ENCODE measurements at regions not wholly inside any gene's neighbourhood (a gene's known extent, or its start where the extent isn't known, plus 50 kb on each side); places are given as distances from the start of the nearest gene placed in this dataset.

GRCh38 chr14:58724702-58725101, 86.9 kb downstream of the DACT1 start:
- Histone ChIP-seq H3K36me3 (no peaks in the 10 kb centered on the region), H3K4me3 (no peak overlapping the region), H3K27ac (no peak overlapping the region), H3K9me3 (no peaks in the 10 kb centered on the region), H3K27me3 (replicated peaks; ENCODE audit: insufficient read depth) (no peaks in the 10 kb centered on the region), H3K4me1 (replicated peaks) (no peaks in the 10 kb centered on the region)
- intact Hi-C loops (cut with DNase I), result no loop called here
- DNase-seq (ENCODE audit: low spot score), result no peak
- TF ChIP-seq POLR2AphosphoS5 (IDR thresholded peaks at IDR 0.05) (no peak), CTCF (IDR thresholded peaks at IDR 0.05) (no peak), POLR2A (IDR thresholded peaks at IDR 0.05) (no peak)
- 75% methylated on average over 1 of the region's 1 CpG for WGBS

- Histone ChIP-seq H3K4me1 (replicated peaks) (no peaks in the 10 kb centered on the region), H3K36me3 (no peaks in the 10 kb centered on the region), H3K9me3 (no peaks in the 10 kb centered on the region), H3K27ac (no peak overlapping the region), H3K27me3 (replicated peaks; ENCODE audit: insufficient read depth) (no peaks in the 10 kb centered on the region), H3K4me3 (no peak overlapping the region)
- TF ChIP-seq POLR2AphosphoS5 (IDR thresholded peaks at IDR 0.05), result no peak
- TF ChIP-seq POLR2A (IDR thresholded peaks at IDR 0.05), result no peak
- no peak for TF ChIP-seq CTCF (IDR thresholded peaks at IDR 0.05)
- intact Hi-C loops (cut with DNase I), result no loop called here
- no peak for DNase-seq (ENCODE audit: low spot score)
Measured at GRCh38 chr14:58725226-58725625, 87.5 kb downstream of the DACT1 start.

- intact Hi-C loops (cut with DNase I), result no loop called here
- WGBS, result 19% methylated on average over 2 of the region's 2 CpGs
- Histone ChIP-seq H3K4me3 (no peak overlapping the region), H3K9me3 (no peaks in the 10 kb centered on the region), H3K36me3 (no peaks in the 10 kb centered on the region), H3K27ac (no peak overlapping the region), H3K4me1 (replicated peaks) (no peaks in the 10 kb centered on the region), H3K27me3 (replicated peaks; ENCODE audit: insufficient read depth) (no peaks in the 10 kb centered on the region)
- no peak for DNase-seq (ENCODE audit: low spot score)
- TF ChIP-seq POLR2A (IDR thresholded peaks at IDR 0.05), result no peak
- TF ChIP-seq POLR2AphosphoS5 (IDR thresholded peaks at IDR 0.05), result no peak
- no peak for TF ChIP-seq CTCF (IDR thresholded peaks at IDR 0.05)
Measured at GRCh38 chr14:58725871-58726270, 88.1 kb downstream of the DACT1 start.

- Histone ChIP-seq H3K4me3 (no peak overlapping the region), H3K4me1 (replicated peaks) (no peaks in the 10 kb centered on the region), H3K27ac (no peak overlapping the region), H3K36me3 (no peaks in the 10 kb centered on the region), H3K27me3 (replicated peaks; ENCODE audit: insufficient read depth) (no peaks in the 10 kb centered on the region), H3K9me3 (no peaks in the 10 kb centered on the region)
- TF ChIP-seq POLR2AphosphoS5 (IDR thresholded peaks at IDR 0.05), result no peak
- TF ChIP-seq CTCF (IDR thresholded peaks at IDR 0.05), result no peak
- TF ChIP-seq POLR2A (IDR thresholded peaks at IDR 0.05), result no peak
- 57% methylated on average over 5 of the region's 5 CpGs for WGBS
- intact Hi-C loops (cut with DNase I), result no loop called here
- no peak for DNase-seq (ENCODE audit: low spot score)
Measured at GRCh38 chr14:58730792-58731464, 93.2 kb downstream of the DACT1 start.

All from prostate gland (tissue), 2 donors.